Peyer's patch (tissue), 4 donors: ENCODE measurements at regions not wholly inside any gene's neighbourhood (a gene's known extent, or its start where the extent isn't known, plus 50 kb on each side); places are given as distances from the start of the nearest gene placed in this dataset.

Source experiments
- DNase-seq, 3 donors: peaks; one replicate each; pipeline ENCODE4 v3.0.0-alpha.2; 2017 to 2019
- H3K27ac ChIP-seq, 4 donors: fragments of 200-600 bp; sonication (generic); one replicate each; pipeline ENCODE4 v1.5.1; 2016 to 2019
- H3K27me3 ChIP-seq, 2 donors: fragments of 200-600 bp; sonication (generic); one replicate each; pipeline ENCODE4 v1.5.1; 2019
- H3K36me3 ChIP-seq, 3 donors: fragments of 200-600 bp; sonication (generic); one replicate each; pipeline ENCODE4 v1.5.1; 2016 to 2019
- H3K4me1 ChIP-seq, 4 donors: fragments of 200-600 bp; sonication (generic); one replicate each; pipeline ENCODE4 v1.5.1; 2016 to 2019
- H3K4me3 ChIP-seq, 4 donors: fragments of 200-600 bp; sonication (generic); 1 replicate in 3 of 4; 2 replicates in 1 of 4; pipeline ENCODE4 v1.5.1; 2016 to 2019; ENCODE audit warnings: mild to moderate bottlenecking in 1 of 4
- H3K9me3 ChIP-seq, 4 donors: fragments of 200-600 bp; sonication (generic); one replicate each; pipeline ENCODE4 v1.5.1; 2016 to 2019; ENCODE audit warnings: mild to moderate bottlenecking in 1 of 4
- POLR2A ChIP-seq, 2 donors: fragments of 450-650 bp; IDR thresholded peaks; one replicate each; pipeline ENCODE4 v1.5.1; 2017; ENCODE audit warnings: antibody characterized with exemption in 2 of 2, mild to moderate bottlenecking in 2 of 2, moderate library complexity in 2 of 2
- TF ChIP-seq, protein P1 (sequence below), 6 experiments: fragments of 450-650 bp in 4 of 6; fragments of 200-600 bp in 2 of 6; sonication (generic) in 1 of 6; IDR thresholded peaks; one replicate each; pipeline ENCODE4 v1.5.1; 2017 to 2019; ENCODE audit warnings: antibody characterized with exemption in 6 of 6, mild to moderate bottlenecking in 3 of 6, moderate library complexity in 1 of 6

DNA sequence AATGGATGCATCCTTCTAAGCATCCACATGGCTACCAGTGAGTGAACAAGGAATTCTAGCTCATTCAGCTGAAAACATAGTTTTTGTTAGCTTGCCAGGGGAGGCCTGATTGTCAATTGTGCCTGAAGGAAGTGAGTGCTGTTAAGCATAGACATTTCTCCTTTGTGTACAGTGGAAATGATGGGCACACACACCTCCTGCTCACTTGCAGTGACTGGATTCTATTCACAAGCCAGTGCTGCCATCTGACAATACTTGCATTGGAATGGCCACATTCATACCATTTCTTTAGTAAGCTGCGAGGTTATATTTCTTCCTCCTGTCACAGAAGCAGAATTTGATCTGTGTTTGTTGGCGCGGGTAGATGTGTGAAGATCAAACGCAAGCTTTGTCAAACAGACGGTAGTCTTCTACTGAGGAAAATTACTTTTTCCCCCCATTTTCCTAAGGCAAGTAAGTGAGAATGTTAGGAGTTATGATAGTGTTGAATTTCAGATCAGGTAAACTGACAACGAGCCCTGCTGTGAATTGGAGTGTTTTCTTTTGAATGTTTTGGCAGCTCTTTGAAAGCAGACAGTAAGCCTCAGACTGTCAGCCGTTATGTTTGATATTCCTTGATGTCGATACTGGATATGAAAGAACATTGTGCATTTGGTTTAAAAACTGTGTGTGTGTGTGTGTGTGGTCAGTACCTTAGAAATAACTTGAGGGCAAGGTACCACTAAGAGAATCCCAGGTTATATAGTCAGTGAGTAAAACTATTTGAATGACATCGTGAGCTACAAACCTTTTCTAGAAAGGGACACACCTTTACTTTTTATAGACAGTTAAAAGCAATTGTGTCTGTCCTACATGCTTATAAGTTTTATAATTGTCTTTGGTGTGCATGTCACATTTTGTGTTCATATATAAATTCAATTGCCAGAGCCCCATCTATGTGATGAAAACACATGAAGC lies 84.2 kb upstream of the BMP2 start:
- no peaks in the 10 kb centered on the region for H3K36me3 ChIP-seq
- TF ChIP-seq POLR2A (IDR thresholded peaks at IDR 0.05): no peak
- TF ChIP-seq, protein P1, sequence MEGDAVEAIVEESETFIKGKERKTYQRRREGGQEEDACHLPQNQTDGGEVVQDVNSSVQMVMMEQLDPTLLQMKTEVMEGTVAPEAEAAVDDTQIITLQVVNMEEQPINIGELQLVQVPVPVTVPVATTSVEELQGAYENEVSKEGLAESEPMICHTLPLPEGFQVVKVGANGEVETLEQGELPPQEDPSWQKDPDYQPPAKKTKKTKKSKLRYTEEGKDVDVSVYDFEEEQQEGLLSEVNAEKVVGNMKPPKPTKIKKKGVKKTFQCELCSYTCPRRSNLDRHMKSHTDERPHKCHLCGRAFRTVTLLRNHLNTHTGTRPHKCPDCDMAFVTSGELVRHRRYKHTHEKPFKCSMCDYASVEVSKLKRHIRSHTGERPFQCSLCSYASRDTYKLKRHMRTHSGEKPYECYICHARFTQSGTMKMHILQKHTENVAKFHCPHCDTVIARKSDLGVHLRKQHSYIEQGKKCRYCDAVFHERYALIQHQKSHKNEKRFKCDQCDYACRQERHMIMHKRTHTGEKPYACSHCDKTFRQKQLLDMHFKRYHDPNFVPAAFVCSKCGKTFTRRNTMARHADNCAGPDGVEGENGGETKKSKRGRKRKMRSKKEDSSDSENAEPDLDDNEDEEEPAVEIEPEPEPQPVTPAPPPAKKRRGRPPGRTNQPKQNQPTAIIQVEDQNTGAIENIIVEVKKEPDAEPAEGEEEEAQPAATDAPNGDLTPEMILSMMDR (IDR thresholded peaks at IDR 0.05): no peak

DNA sequence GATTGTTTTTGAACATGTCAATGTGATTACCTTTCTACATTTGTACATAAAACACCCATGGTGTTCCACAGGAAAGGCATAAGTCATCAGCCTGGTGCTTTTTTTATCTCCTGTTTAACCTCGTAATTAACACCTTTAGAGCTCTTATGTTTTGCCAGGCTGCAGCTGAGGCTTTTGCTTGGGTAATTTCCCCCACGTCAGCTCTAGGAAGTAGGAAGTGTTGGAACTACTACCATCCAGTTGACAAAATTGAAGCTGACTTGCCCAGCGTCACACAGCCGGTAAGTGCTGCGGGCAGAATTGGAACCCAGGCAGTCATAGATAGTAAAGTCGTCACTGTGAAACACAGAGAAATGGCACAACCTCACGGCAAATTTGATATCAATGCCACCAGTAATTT lies 86.6 kb upstream of the BMP2 start:
- H3K4me3 ChIP-seq: no peak overlapping the region
- H3K27me3 ChIP-seq: no peaks in the 10 kb centered on the region
- no peak for DNase-seq
- no peaks in the 10 kb centered on the region for H3K9me3 ChIP-seq
- H3K36me3 ChIP-seq: no peaks in the 10 kb centered on the region
- no peaks in the 10 kb centered on the region for H3K4me1 ChIP-seq
- H3K27ac ChIP-seq: no peak overlapping the region
- TF ChIP-seq, protein P1 (IDR thresholded peaks at IDR 0.05): no peak
- no peak for TF ChIP-seq POLR2A (IDR thresholded peaks at IDR 0.05)

More for the DNA sequence above, 84.2 kb upstream of the BMP2 start:
- Histone ChIP-seq H3K27me3 (no peaks in the 10 kb centered on the region), H3K4me1 (no peaks in the 10 kb centered on the region), H3K27ac (no peak overlapping the region), H3K4me3 (no peak overlapping the region), H3K9me3 (no peaks in the 10 kb centered on the region)
- DNase-seq: no peak

DNA sequence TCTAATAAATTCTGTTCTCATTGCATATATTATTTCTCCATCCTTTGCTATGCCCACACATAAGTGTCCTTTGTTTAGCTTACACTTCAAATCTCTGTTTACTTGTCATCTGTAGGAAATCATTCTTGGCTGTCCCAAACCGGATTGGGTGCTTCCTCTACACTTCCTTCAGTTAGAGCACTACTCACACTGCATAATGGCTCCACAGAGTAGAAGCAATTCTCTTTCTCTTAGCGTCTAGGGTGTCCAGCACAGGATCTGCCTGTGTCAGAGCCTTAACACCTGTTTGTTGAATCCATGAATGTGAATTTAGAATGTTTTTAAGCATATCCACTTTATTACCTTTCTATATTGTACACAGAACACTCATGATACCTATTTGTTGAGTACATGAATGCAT lies 87.0 kb upstream of the BMP2 start:
- Histone ChIP-seq H3K27me3 (no peaks in the 10 kb centered on the region), H3K27ac (no peak overlapping the region), H3K9me3 (no peaks in the 10 kb centered on the region), H3K4me3 (no peak overlapping the region), H3K4me1 (no peaks in the 10 kb centered on the region), H3K36me3 (no peaks in the 10 kb centered on the region)
- no peak for DNase-seq
- TF ChIP-seq, protein P1 (IDR thresholded peaks at IDR 0.05): no peak
- TF ChIP-seq POLR2A (IDR thresholded peaks at IDR 0.05): no peak

DNA sequence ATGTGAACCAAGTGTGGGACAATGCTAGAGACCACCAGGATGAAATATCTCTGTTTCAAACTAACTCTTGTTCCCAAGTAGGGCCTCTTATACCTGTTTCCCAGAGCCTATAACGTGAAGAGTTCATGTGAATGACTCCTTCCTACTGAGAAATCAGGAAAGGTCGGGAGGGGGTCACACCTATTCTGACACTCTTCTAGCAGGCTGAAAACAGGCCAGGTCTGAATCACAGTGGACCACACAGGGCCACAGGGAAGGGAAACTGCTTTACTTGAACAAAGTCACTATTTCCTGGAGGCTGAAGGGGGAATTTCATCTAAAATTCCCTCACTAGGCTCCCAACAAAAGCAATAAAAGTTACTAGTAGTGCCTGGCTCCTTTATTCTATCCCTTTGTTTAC lies 88.4 kb upstream of the BMP2 start:
- no peak for TF ChIP-seq POLR2A (IDR thresholded peaks at IDR 0.05)
- TF ChIP-seq, protein P1 (IDR thresholded peaks at IDR 0.05): no peak
- H3K4me1 ChIP-seq: no peaks in the 10 kb centered on the region
- H3K36me3 ChIP-seq: no peaks in the 10 kb centered on the region
- no peaks in the 10 kb centered on the region for H3K27me3 ChIP-seq
- no peak for DNase-seq
- no peak overlapping the region for H3K4me3 ChIP-seq
- no peak overlapping the region for H3K27ac ChIP-seq
- H3K9me3 ChIP-seq: no peaks in the 10 kb centered on the region

DNA sequence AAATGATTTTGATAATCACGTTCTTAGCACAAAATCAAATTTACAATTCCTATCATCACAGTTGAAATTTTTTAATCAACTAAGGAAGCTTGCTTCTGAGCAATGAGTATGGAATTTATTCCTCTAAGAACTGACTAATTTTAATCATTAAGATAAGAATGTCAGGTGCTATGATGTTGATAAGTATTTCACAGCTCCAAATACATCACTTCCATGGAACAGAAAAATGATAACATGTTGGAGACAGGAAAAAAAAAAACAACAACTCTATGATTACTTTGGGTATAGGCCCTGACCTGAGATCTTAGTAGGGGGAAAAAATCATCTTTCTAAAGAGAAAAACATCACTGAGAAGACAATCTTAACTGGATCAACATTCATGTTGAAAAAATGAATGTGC lies 89.4 kb upstream of the BMP2 start:
- Histone ChIP-seq H3K36me3 (no peaks in the 10 kb centered on the region), H3K27ac (no peak overlapping the region), H3K9me3 (no peaks in the 10 kb centered on the region), H3K4me3 (no peak overlapping the region), H3K4me1 (no peaks in the 10 kb centered on the region), H3K27me3 (no peaks in the 10 kb centered on the region)
- TF ChIP-seq POLR2A (IDR thresholded peaks at IDR 0.05): no peak
- TF ChIP-seq, protein P1 (IDR thresholded peaks at IDR 0.05): no peak
- DNase-seq: no peak
